ENCODE measurements at regions not wholly inside any gene's neighbourhood (a gene's known extent, or its start where the extent isn't known, plus 50 kb on each side); places are given as distances from the start of the nearest gene placed in this dataset.
"Not testable (repeated sequence)": the region's sequence is repeated elsewhere in the genome, so short reads cannot be mapped to it uniquely, and the experiment has no call there.

- H3K4me1 ChIP-seq (ENCODE audit: control insufficient read depth in 2 of 3, insufficient read depth in 2 of 3, low read depth in 1 of 3, low read length in 3 of 3): no peaks in the 10 kb centered on the region
- no peaks in the 10 kb centered on the region for H3K9me3 ChIP-seq (ENCODE audit: control insufficient read depth in 2 of 3, insufficient read depth in 1 of 3, low read length in 3 of 3)
- no peak for FAIRE-seq
- no peak overlapping the region for H3K4me3 ChIP-seq (ENCODE audit: low read length in 3 of 3)
- TF ChIP-seq, protein P1, sequence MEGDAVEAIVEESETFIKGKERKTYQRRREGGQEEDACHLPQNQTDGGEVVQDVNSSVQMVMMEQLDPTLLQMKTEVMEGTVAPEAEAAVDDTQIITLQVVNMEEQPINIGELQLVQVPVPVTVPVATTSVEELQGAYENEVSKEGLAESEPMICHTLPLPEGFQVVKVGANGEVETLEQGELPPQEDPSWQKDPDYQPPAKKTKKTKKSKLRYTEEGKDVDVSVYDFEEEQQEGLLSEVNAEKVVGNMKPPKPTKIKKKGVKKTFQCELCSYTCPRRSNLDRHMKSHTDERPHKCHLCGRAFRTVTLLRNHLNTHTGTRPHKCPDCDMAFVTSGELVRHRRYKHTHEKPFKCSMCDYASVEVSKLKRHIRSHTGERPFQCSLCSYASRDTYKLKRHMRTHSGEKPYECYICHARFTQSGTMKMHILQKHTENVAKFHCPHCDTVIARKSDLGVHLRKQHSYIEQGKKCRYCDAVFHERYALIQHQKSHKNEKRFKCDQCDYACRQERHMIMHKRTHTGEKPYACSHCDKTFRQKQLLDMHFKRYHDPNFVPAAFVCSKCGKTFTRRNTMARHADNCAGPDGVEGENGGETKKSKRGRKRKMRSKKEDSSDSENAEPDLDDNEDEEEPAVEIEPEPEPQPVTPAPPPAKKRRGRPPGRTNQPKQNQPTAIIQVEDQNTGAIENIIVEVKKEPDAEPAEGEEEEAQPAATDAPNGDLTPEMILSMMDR (IDR thresholded peaks at IDR 0.05; ENCODE audit: borderline replicate concordance, extremely low read depth, insufficient read depth): no peak
- no peaks in the 10 kb centered on the region for H3K36me3 ChIP-seq (ENCODE audit: control insufficient read depth in 2 of 3, insufficient read depth in 3 of 3, low read length in 3 of 3)
- DNase-seq: no peak
- H3K27me3 ChIP-seq (ENCODE audit: control insufficient read depth, insufficient read depth, low read length): no peaks in the 10 kb centered on the region
- H3K9ac ChIP-seq (ENCODE audit: low read length in 3 of 3): no peak overlapping the region
- intact Hi-C loops (cut with DNase I): no loop called here
- H3K27ac ChIP-seq (ENCODE audit: low read depth in 2 of 2, low read length in 2 of 2): no peak overlapping the region
Measured at GRCh38 chr4:60726779-60727178, 473.3 kb upstream of the ADGRL3 start.

DNA sequence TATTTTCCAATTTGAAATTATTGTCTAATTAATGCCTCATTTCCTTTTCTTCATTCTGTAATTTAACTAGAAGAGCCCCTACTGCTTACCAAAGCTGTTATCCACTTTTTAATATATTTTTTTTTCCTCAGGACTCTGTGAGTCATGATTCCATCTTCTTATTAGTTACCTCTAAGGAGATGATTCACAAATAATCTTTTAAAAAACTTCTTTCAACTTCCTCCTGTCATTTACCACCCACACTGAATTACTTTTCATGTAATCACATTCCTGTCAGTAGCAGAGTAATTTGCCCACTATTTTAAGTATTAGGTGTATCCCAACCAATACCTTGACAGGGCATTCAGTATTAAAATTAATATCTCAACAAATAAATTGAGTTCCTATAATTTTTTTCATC lies 470.9 kb upstream of the ADGRL3 start:
- Histone ChIP-seq H3K9ac (ENCODE audit: low read length in 3 of 3) (no peak overlapping the region), H3K27ac (ENCODE audit: low read depth in 2 of 2, low read length in 2 of 2) (no peak overlapping the region), H3K4me3 (ENCODE audit: low read length in 3 of 3) (no peak overlapping the region), H3K36me3 (ENCODE audit: control insufficient read depth in 2 of 3, insufficient read depth in 3 of 3, low read length in 3 of 3) (no peaks in the 10 kb centered on the region), H3K9me3 (ENCODE audit: control insufficient read depth in 2 of 3, insufficient read depth in 1 of 3, low read length in 3 of 3) (no peaks in the 10 kb centered on the region), H3K4me1 (ENCODE audit: control insufficient read depth in 2 of 3, insufficient read depth in 2 of 3, low read depth in 1 of 3, low read length in 3 of 3) (no peaks in the 10 kb centered on the region), H3K27me3 (ENCODE audit: control insufficient read depth, insufficient read depth, low read length) (no peaks in the 10 kb centered on the region)
- intact Hi-C loops (cut with DNase I): no loop called here
- TF ChIP-seq, protein P1 (IDR thresholded peaks at IDR 0.05; ENCODE audit: borderline replicate concordance, extremely low read depth, insufficient read depth): no peak
- FAIRE-seq: no peak
- no peak for DNase-seq

GRCh38 chr4:60729764-60730163 lies 470.4 kb upstream of the ADGRL3 start:
- H3K27me3 ChIP-seq (ENCODE audit: control insufficient read depth, insufficient read depth, low read length); intact Hi-C loops (cut with DNase I); FAIRE-seq: not testable (repeated sequence)

DNA sequence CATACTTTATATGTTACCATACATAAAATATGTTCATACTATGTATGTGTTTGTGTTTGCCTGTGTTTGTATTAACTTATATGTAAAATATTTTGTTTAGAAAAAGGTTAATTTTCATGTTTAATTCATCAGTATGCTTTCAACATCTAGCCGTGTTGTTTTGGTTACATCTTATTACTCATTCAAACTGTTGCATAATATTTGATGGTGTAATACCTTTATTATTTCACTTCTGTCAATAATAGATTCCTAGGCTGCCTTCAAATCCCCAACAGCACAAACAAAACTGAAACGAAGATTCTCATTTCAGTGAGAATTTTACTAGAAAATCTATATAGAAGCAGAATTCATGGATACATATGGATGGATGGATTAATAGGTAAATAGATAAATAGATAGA lies 462.3 kb upstream of the ADGRL3 start:
- Histone ChIP-seq H3K9ac (ENCODE audit: low read length in 3 of 3) (no peak overlapping the region), H3K36me3 (ENCODE audit: control insufficient read depth in 2 of 3, insufficient read depth in 3 of 3, low read length in 3 of 3) (no peaks in the 10 kb centered on the region), H3K27me3 (ENCODE audit: control insufficient read depth, insufficient read depth, low read length) (no peaks in the 10 kb centered on the region), H3K27ac (ENCODE audit: low read depth in 2 of 2, low read length in 2 of 2) (no peak overlapping the region), H3K4me1 (ENCODE audit: control insufficient read depth in 2 of 3, insufficient read depth in 2 of 3, low read depth in 1 of 3, low read length in 3 of 3) (no peaks in the 10 kb centered on the region), H3K4me3 (ENCODE audit: low read length in 3 of 3) (no peak overlapping the region), H3K9me3 (ENCODE audit: control insufficient read depth in 2 of 3, insufficient read depth in 1 of 3, low read length in 3 of 3) (no peaks in the 10 kb centered on the region)
- FAIRE-seq: no peak
- TF ChIP-seq, protein P1 (IDR thresholded peaks at IDR 0.05; ENCODE audit: borderline replicate concordance, extremely low read depth, insufficient read depth): no peak
- intact Hi-C loops (cut with DNase I): no loop called here
- no peak for DNase-seq

More at GRCh38 chr4:60729764-60730163, 470.4 kb upstream of the ADGRL3 start:
- DNase-seq; H3K27ac ChIP-seq (ENCODE audit: low read depth in 2 of 2, low read length in 2 of 2); H3K4me1 ChIP-seq (ENCODE audit: control insufficient read depth in 2 of 3, insufficient read depth in 2 of 3, low read depth in 1 of 3, low read length in 3 of 3); H3K4me3 ChIP-seq (ENCODE audit: low read length in 3 of 3); H3K9me3 ChIP-seq (ENCODE audit: control insufficient read depth in 2 of 3, insufficient read depth in 1 of 3, low read length in 3 of 3); H3K9ac ChIP-seq (ENCODE audit: low read length in 3 of 3); H3K36me3 ChIP-seq (ENCODE audit: control insufficient read depth in 2 of 3, insufficient read depth in 3 of 3, low read length in 3 of 3): not testable (repeated sequence)
